GM19397 (cell line): ENCODE measurements at regions not wholly inside any gene's neighbourhood (a gene's known extent, or its start where the extent isn't known, plus 50 kb on each side); places are given as distances from the start of the nearest gene placed in this dataset.
"Not testable (repeated sequence)": the region's sequence is repeated elsewhere in the genome, so short reads cannot be mapped to it uniquely, and the experiment has no call there.

Experiments
- ATAC-seq: cut with Tn5 transposase; IDR thresholded peaks from one replicate; pipeline ENCODE4 v1.9.1; 2021; ENCODE audit warnings: mild to moderate bottlenecking, moderate library complexity; ENCODE audit not compliant: unreplicated experiment

DNA sequence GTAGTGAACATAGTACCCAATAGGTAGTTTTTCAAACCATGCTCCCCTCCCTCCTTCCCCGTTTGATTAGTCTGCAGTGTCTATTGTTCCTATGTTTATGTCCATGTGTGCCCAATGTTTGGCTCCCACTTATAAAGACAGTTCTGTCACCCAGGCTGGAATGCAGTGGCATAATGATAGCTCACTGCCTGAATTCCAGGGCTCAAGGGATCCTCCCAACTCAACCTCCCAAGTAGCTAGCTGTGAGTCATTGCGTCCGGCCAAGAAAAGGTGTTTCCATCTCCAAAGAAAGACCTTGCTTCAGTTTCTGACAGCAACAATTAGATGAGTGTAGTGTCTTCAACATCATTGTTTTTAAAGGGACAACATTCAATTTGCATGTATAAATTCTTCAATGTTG is 131.1 kb upstream of the CEP162 start:
- ATAC-seq, result no peak

DNA sequence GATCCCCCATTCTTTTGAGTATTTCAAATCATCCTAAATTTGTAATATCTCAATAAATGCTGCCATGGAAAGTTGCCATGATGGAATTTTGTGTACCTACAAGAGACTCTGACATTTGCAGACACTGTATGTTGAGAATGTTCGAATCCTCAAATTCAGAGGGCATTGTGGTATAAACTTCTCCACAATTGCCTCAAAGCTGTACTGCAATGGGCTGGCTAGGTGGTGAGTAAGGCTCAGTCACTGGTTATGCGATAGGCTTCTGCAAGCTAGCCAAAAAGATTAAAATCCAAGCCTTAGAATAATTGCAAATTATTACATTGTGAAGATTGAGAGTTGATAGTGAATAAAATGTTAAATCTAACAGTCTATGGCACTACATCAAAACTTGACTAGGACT is 130.2 kb upstream of the CEP162 start:
- ATAC-seq, result no peak

DNA sequence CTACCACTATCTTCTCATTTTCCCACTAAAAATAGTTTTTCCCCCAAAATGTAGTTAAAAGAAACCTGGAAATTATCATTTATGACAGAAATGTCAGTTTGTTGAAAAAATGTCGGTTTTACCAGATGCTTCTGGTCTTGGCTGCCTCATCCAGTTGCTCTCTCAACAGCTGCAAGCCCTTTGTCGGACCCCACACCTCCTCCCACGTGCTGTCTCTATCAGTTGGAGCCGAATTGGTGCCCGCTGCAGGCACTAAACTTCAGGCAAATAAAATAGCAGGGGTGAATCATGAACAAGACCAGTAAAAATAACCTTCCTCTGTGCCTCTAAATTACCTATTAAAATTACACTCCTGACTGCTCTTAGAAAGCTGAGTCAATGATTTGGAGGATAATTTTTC is 129.5 kb upstream of the CEP162 start:
- ATAC-seq, result no peak

DNA sequence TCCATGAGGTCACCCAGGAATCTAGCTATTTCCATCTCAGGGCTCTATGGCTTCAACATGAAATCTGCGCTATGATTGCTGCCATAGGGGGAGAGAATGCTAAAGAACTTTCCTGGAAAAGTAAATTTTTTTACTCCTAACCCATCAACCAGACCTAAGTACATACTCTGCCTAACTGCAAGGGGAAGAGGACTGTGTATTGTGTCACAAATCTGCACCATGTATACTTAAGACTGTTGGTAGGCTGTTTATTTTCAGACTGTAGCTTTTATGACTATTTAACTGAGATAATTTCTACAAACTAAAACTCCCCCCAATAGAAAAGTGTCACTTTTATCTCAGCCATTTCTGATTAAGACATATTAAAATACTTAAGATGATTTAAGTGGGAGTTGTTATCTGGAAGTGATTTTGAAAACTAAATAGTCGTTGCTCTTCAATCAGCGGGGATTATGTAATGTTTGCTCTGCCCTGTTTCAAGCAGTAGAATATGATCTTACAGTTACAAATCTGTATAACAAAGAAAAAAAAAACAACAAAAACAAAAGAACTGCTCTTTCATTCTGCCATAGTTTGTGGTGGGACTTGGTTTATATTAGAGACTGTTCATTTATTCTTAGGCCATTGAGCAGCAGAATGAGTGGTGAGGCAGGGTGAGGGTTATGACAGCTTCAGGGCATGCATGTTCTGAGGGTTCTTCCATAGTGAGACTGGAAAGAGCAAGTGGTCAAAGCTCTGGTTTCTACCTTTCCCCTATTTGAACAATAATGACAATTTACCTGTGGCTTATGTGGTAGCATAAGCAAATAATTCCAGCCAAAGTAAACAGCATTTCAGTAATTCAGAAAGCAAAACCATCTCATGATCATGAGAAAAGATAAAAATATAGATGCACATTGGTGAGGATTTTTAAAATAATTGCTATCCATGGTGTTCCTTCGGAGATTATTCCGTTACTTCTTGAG is 126.3 kb upstream of the CEP162 start:
- no peak for ATAC-seq

DNA sequence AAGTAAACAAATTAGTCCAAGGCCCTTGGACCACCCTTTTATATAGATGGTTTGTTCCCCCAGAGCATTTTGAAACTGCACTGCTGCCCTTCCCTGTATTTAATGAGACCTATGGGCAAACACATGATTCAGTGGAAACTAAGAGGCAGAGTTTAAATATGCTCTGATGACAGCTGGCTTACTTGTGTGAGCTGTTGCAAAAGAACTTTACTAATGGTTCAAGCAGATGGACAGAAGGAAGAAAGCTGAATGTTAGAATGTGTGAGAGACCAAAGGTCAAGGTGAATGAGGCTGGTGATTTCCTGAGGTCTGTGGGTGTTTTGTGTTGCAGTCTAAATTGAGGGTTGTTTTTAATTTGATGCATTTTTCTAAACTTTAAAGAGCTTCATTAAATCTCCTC is 123.0 kb upstream of the CEP162 start:
- no peak for ATAC-seq

DNA sequence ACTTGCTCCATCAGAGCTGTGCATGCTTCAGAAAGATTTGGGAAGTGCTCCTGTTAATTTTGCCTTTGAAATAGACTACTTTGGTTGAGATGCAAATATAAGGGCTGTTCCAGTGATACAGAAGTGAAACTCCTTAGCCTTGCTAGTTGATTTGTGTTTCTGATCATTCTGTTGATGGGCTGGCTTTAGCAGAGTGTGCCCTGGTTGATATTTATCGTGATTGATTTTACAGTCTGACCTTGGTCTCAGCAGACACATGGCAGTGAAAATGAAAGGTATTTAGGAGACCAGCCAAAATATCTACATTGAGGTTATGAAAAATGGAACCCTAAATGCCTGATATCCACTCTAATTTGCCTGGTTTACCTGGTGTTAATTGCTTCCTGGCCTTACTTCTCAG is 122.1 kb upstream of the CEP162 start:
- no peak for ATAC-seq

DNA sequence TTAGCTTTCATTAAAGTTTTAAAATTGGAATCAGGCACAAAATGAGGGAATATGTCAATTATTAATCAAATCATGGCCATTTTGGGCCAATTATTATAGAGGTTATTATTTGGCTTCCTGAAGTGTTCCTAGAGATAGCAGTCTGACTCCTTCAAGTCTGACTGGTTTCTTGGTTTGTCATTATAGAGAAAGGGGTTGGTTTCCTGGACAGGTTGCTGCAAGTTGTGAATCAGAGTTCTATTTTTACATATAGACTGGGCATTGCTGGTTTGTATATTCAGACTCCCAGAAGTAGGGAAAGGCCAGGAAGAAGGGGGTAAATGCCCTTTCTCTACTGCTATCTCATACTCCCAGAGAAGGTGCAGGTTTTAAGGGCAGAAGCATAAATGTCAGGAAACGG is 121.4 kb upstream of the CEP162 start:
- ATAC-seq, result no peak

DNA sequence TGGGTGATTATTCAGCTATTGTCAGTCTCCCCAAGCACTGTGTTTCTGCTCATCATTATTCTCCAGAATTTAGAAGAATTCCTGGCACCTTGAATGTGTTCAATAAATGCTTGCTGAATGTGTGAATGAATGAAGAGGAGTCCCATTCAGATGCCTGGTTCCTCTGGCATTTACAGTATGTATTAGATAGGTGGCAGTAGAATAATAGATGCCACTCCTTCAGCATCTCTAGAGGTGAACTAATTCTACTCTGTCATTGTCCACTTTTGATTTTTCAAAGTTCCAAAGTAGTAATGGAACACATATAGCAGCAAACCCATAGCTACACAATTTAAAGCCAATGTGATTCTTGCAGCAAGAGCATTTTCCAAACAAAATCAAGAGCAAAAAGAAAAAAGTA is 118.9 kb upstream of the CEP162 start:
- ATAC-seq, result no peak

DNA sequence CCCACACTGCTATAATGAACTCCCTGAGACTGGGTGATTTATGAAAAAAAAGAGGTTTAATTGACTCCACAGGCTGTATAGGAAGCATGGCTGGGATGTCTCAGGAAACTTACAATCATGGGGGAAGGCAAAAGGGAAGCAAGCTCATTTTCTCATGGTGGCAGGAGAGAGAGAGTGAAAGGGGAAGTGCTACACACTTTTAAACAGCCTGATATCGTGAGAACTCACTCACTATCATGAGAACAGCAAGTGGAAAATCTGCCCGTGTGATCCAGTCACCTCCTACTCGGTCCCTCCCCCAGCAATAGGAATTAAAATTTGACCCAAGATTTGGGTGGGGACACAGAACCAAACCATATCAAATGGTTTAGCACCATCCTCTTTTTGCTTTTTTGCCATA is 116.6 kb upstream of the CEP162 start:
- ATAC-seq, result no peak

DNA sequence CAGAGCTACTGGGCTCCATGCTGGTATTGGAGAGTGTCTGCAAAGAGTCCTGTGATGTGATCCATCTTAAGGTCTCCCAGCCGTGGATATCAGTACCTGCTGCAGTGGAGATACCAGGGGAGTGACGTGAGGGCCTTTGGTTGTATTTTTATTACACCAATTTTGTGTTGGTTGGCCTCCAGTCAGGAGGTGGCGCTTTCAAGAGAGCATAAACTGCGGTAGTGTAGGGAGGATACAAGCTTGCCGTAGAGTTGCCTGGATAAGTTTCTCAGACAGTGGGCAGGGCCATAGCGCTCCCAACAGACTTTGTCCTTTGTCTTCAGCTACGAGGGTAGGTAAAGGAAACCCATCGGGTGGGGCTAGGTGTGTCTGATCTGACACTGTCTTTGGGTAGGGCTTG is 113.0 kb upstream of the CEP162 start:
- ATAC-seq, result no peak

DNA sequence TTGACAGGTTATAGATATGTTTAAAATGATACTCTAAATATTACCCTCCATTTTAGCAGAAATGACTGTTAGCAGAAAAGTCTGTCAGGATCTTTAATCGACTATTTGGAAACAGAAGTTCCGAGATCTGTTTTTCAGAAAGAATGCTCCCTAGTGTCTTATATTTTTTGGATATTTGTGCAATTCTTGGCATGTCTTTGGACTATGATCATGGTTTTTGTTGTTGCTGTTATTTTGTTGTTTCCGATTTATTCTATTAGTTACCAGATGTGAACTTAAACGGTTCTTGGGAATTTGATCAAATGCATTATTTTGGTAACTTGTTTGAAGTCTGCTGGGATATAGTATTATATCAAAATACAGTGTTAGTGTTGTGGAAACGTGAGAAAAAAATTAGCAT is 106.4 kb upstream of the CEP162 start:
- no peak for ATAC-seq

DNA sequence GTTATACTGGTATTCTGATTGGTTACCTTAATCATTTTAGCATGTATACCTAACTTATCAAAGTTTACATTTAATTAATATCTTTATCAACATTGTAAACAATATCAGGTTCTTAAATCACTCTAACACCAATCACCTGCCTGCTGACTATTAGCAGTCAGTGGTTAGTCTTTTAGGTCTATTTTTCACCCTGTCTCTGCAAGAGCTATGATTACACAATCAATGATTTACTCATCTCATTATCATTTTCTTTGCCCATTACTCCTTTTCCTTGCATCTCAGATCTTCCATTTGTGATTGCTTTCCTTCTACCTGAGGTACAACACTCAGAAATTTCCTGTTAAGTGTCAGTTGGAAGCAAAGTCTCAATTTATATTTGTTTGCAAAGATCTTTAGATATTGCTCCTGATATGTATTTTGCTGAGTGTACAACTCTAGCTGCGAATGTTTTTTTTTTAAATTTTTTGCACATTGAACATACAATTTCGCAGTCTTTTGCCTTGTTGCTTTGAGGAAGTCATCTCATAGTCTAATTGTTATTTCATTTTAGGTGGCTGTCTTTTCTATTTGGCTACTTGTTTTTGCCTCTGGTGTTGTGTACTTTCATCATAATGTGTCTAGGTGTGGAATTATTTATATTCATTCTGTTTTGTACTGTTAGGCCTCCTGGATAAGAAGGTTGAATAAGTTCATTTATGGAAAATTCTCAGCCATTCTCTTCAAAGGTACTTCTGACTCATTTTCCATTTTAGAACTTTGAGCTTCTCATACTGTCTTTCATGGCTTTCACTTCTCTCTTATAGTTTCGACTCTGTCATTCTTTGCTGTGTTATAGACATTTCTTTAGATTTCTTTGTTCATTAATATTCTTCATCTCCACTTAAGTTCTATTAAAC is 104.9 kb upstream of the CEP162 start:
- peak; percentile 85 for ATAC-seq

DNA sequence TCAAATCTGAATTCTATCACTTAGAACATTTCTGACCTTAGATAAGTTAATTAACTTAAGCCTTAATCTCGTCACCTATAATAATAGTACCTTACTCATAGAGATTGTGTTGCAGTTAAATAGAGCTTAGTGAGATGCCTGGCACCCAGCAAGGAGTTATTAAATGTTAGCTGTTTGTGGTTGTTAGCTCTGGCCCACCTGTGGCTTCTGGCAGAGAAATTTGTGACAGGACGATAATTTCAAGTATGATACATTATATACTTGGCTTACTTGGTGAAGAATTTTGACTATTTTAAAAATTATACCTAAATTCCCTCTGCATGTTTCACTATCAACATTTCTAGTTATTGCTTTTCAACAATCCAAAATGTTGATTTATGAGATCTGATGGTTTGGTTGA is 102.9 kb upstream of the CEP162 start:
- ATAC-seq, result no peak

DNA sequence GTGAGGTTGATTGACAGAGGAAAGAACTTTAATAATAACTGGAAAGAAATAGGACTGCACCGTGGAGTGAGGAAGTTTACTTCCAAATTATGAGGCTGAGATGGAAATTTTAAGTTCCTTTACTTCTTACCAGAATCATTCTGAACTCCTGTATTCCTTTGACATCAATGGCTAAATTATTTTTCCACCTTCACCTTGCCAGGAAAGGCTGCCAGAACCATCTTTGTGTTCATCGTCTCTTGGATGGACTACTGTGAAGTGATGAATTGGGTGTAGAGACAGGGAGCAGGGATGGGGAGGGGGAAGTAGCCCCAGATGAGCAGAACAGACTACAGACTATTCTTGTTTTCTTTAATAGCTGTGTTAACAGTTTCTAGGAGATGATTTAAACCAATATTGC is 102.1 kb upstream of the CEP162 start:
- ATAC-seq, result no peak

DNA sequence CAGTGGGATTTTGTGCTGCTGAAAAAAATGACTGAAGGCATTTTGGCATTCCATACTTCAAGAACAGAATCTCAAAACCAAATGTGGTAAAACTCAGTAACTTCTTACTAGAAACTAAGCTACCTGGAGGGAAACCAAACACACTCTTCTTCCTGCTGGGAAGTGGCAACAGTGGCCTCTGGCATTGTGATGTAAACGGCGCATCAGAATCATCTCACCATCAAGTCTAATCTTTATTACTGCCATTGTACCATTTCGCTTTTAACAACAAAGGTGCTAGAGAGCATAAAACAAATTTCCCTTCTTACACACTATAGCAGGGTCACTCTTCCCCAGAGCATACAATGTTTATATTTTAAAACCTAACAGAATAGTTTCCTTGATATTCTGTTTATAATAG is 101.6 kb upstream of the CEP162 start:
- no peak for ATAC-seq

DNA sequence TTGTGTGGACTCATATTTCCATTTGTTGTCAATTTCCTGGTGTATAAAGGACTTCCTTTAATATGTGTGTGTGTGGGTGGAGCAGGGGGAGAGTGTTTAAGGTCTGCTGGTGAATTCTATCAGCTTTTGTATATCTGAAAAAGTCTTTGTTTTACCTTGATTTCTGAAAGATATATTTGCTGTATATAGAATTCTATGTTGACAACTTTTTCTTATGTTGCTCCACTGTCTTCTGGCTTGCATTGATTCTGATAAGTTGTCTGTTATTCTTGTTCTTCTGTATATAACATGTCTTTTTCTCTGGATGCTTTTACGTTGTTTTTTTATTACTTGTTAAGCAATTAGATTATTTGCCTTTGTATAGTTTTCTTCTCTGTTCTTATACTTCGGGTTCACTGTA is 90.0 kb upstream of the CEP162 start:
- no peak for ATAC-seq

DNA sequence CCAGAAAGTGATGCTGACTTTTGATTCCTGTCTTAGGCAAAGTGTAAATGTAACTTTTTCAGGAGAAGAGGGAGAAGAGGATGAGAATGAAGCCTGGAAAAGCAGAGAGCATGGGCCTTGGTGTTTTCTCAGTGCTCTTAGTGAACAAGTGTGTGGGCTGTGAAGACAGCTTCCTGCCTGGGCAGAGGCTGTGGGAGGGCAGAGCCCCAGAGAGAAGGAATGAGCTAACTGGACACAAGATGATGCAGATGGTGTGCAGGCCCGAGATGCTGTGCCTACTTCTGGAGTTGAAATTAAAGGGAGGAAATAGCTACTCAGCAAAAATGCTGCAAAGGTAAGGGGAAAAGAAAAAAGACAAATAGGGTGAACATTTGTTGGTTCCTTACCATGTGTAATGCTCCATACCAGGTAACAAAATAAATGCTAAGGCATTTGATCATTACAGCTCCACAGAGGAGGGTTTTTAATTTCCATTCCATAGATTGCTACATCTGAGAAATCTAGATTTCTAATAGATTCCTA is 87.0 kb upstream of the CEP162 start:
- no peak for ATAC-seq

DNA sequence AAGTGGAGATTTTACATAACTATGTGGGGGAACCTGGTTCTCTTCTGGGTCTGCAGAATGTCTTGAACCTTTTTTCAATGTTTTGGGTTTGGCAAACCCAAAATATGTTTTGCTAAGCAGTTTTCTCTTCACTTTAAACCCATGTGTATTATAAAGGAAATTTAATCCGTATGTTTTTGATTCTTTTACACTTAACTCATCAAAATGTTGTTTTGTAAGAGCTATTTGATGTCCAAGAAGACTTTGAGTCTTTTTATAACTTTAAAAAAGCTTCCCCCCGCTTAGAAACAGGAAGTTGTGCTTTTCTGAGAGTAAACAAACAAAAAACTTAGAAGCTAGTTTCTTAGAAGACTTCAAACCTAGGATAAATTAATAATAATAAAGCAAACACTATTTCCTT is 81.9 kb upstream of the CEP162 start:
- no peak for ATAC-seq

DNA sequence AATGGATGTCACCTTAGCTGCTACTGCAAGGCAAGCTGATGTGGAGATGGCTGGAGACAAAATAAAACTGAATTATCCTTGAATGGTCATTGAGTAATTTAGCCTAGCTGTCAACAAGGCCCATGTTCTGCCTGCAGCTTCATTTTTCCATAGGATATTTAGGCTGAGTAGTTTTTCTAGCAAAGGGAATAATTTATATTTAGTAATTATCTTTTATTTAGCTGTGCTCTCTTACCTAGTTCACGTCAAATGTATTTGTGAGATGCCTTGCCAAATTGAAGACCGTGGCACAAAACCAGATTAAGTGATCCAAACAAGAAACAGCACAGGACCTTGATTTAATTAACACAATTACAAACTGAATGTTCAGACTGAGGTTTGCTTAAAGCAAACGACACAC is 77.4 kb upstream of the CEP162 start:
- no peak for ATAC-seq

DNA sequence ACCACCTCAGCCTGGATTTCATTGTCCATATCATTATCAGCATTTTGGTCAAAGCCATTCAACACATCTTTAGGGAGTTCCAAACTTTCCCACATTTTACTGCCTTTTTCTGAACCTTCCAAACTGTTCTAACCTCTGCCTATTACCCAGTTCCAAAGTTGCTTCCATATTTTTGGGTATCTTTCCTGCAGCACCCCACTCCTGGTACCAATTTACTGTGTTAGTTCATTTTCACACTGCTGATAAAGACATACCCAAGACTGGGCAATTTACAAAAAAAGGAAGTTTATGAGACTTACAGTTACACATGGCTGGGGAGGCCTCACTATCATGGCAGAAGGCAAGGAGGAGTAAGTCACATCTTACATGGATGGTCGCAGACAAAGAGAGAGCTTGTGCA is 63.6 kb upstream of the CEP162 start:
- not testable (repeated sequence) for ATAC-seq

DNA sequence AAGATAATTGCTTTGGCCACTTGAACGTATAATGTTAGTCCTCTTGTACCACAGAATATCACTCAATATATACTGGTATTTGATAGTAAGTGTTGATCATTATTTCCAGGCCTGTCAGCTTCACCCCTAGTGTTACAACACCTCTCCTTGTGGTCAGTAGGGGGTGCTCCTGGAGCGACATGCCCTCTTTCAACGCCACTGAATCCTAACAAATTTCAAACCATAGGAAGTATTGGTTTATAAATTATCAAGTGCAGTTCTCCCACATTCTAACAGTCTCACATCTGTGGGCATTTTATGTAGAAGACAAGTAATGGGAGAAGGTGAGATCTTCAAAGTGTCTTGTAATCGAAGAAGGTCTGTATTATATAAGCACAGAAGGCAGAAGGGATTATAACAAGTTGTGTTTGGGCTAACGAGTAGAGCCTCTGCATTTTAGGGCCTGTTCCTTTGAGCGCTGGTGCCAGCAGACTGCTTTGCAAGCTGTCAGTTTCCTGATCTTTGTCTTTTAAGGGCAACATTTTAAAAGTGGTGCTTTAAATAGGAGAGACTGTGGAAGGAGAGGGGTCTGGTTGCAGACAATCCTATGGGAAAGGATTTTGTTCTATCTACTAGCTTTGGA is 57.1 kb upstream of the CEP162 start:
- no peak for ATAC-seq
